Natural killer cell (primary cell): ENCODE measurements at regions not wholly inside any gene's neighbourhood (a gene's known extent, or its start where the extent isn't known, plus 50 kb on each side); places are given as distances from the start of the nearest gene placed in this dataset.

Experiments
- ATAC-seq, 3 donors: fragments of 150-1000 bp in 2 of 3; fragments of 200-7000 bp in 1 of 3; cut with Tn5 transposase; 1 replicate in 1 of 3; 2 replicates in 2 of 3; pipeline ENCODE4 v1.10.0; 2021; ENCODE audit warnings: mild to moderate bottlenecking in 2 of 3, moderate library complexity in 2 of 3
- DNase-seq, 2 donors: peaks; one replicate each; pipeline versions ENCODE4 v3.0.0 to v3.0.0-alpha.2; 2013 to 2021; ENCODE audit warnings: mixed read lengths in 1 of 2
- H3K27ac ChIP-seq: one replicate; pipeline ENCODE4 v1.5.1; 2013; ENCODE audit warnings: mild to moderate bottlenecking, low read length
- H3K27me3 ChIP-seq: one replicate; pipeline ENCODE4 v1.6.1; 2013; ENCODE audit warnings: low read length; ENCODE audit not compliant: control insufficient read depth, insufficient read depth
- H3K36me3 ChIP-seq: one replicate; pipeline ENCODE4 v1.6.1; 2013; ENCODE audit warnings: low read length; ENCODE audit not compliant: control insufficient read depth, insufficient read depth
- H3K4me1 ChIP-seq: one replicate; pipeline ENCODE4 v1.6.1; 2013; ENCODE audit warnings: low read length; ENCODE audit not compliant: control insufficient read depth, insufficient read depth
- H3K4me3 ChIP-seq: one replicate; pipeline ENCODE4 v1.5.1; 2013; ENCODE audit warnings: low read length
- H3K9me3 ChIP-seq: one replicate; pipeline ENCODE4 v1.6.1; 2013; ENCODE audit warnings: low read length; ENCODE audit not compliant: control insufficient read depth, insufficient read depth
- H3K27ac Mint-ChIP-seq, 2 donors: one replicate each; pipeline ENCODE4 v1.8.0; 2022; ENCODE audit warnings: mild to moderate bottlenecking in 2 of 2, mixed read lengths in 2 of 2, moderate library complexity in 1 of 2
- H3K27me3 Mint-ChIP-seq, 2 donors: one replicate each; pipeline ENCODE4 v1.8.0; 2022; ENCODE audit warnings: low read depth in 2 of 2, mixed read lengths in 2 of 2
- H3K36me3 Mint-ChIP-seq: one replicate; pipeline ENCODE4 v1.8.0; 2022; ENCODE audit warnings: mixed read lengths
- H3K4me1 Mint-ChIP-seq, 2 donors: one replicate each; pipeline ENCODE4 v1.8.0; 2022; ENCODE audit warnings: mixed read lengths in 2 of 2
- H3K4me3 Mint-ChIP-seq: one replicate; pipeline ENCODE4 v1.8.0; 2022; ENCODE audit warnings: mild to moderate bottlenecking, moderate library complexity, mixed read lengths
- H3K9me3 Mint-ChIP-seq, 2 donors: one replicate each; pipeline ENCODE4 v1.8.0; 2022; ENCODE audit warnings: mixed read lengths in 2 of 2
- WGBS: methylation state at CpG from one replicate; pipeline ENCODE4 v1.1.7; 2013; ENCODE audit warnings: missing lambda C conversion rate; ENCODE audit not compliant: insufficient coverage; 5-methylcytosine and 5-hydroxymethylcytosine counted together
- intact Hi-C: fragments of 100-400 bp; cut with micrococcal nuclease; formaldehyde crosslinking; loops from one replicate; pipeline ENCODE4 v1.14.2; 2022
- TF ChIP-seq, protein P1 (sequence below): fragments of 200-600 bp; IDR thresholded peaks from one replicate; pipeline ENCODE4 v1.8.0; 2022; ENCODE audit warnings: antibody characterized with exemption

DNA sequence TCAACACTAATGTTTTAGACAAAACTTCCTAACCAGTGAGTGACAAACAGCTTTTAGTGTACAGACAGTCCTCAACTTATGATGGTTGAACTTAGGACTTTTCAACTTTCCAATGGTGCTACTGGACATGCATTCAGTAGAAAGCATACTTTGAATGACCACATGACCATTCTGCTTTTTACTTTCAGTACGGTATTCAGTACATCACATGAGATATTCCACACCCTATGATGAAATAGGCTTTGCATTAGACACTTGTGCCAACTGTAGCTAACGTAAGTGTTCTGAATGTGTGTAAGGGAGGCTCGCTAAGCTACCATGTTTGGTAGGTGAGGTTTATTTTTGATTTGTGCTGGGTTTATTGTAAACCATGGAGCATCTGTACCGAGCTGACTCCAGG lies 113.7 kb downstream of the WNT7A start:
- no peaks in the 10 kb centered on the region for H3K36me3 ChIP-seq
- H3K27me3 ChIP-seq = no peaks in the 10 kb centered on the region
- intact Hi-C loops = no loop called here
- no peaks in the 10 kb centered on the region for H3K4me1 ChIP-seq
- 78% methylated on average over 4 of the region's 4 CpGs for WGBS
- Mint-ChIP-seq H3K27ac (no peak overlapping the region), H3K9me3 (no peaks in the 10 kb centered on the region), H3K4me1 (peaks cover 0 to 5% of the 10 kb centered on the region in 2 donors), H3K36me3 (no peaks in the 10 kb centered on the region), H3K4me3 (no peak overlapping the region), H3K27me3 (peaks cover 4 to 9% of the 10 kb centered on the region in 2 donors)
- H3K27ac ChIP-seq = no peak overlapping the region
- ATAC-seq (no peak), DNase-seq (no peak)
- no peak overlapping the region for H3K4me3 ChIP-seq
- H3K9me3 ChIP-seq = peaks cover 3% of the 10 kb centered on the region
- TF ChIP-seq, protein P1, sequence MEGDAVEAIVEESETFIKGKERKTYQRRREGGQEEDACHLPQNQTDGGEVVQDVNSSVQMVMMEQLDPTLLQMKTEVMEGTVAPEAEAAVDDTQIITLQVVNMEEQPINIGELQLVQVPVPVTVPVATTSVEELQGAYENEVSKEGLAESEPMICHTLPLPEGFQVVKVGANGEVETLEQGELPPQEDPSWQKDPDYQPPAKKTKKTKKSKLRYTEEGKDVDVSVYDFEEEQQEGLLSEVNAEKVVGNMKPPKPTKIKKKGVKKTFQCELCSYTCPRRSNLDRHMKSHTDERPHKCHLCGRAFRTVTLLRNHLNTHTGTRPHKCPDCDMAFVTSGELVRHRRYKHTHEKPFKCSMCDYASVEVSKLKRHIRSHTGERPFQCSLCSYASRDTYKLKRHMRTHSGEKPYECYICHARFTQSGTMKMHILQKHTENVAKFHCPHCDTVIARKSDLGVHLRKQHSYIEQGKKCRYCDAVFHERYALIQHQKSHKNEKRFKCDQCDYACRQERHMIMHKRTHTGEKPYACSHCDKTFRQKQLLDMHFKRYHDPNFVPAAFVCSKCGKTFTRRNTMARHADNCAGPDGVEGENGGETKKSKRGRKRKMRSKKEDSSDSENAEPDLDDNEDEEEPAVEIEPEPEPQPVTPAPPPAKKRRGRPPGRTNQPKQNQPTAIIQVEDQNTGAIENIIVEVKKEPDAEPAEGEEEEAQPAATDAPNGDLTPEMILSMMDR = no peak

DNA sequence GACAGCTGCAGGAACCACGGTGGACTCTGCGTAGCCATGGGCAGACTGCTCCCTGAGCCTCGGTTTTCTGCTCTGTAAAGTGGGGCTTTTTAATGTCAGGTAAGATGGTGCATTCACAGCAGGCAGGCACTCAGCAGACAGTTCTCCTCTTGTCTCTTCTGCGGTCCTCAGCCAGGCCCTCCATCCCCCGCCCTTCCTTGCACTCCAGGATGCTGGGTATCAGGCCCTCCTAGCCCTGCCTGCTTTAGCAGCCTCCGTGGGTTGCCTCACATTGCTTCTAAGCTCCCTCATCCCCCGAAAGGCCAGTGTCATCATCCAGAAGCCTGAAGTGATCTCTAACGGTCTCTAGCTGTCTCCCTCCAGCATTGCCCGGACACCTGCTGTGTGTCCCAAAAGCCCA lies 115.7 kb downstream of the WNT7A start:
- 85% methylated on average over 9 of the region's 9 CpGs for WGBS
- H3K4me1 ChIP-seq = no peaks in the 10 kb centered on the region
- Mint-ChIP-seq H3K36me3 (no peaks in the 10 kb centered on the region), H3K9me3 (no peaks in the 10 kb centered on the region), H3K27me3 (peaks cover 6 to 20% of the 10 kb centered on the region in 2 donors), H3K4me1 (no peaks in the 10 kb centered on the region), H3K4me3 (no peak overlapping the region), H3K27ac (no peak overlapping the region)
- intact Hi-C loops = no loop called here
- TF ChIP-seq, protein P1 = no peak
- H3K27ac ChIP-seq = no peak overlapping the region
- H3K36me3 ChIP-seq = no peaks in the 10 kb centered on the region
- ATAC-seq (no peak), DNase-seq (no peak)
- H3K4me3 ChIP-seq = no peak overlapping the region
- peaks cover 3% of the 10 kb centered on the region for H3K9me3 ChIP-seq
- no peaks in the 10 kb centered on the region for H3K27me3 ChIP-seq

DNA sequence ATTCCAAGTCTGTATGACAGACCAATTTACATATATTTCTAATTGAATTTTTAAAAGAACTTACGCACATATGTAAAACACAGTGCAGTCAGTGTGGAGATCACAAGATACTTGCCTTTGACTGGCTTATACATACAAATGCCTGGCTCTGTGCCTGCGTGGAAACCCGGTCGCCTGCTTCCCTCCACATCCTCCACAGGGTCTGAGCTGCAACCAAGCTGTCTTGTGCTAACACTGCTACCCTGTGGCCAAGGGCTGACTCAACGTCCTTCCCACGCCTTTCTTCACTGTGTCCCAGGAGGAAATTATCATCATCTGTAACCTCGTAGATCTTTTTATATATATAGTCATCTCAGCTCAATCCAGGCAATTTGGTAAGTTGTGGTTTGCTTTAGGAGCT lies 117.0 kb downstream of the WNT7A start:
- H3K4me1 ChIP-seq = no peaks in the 10 kb centered on the region
- DNase-seq = no peak
- peaks cover 13 to 28% of the 10 kb centered on the region in 2 donors for H3K27me3 Mint-ChIP-seq
- H3K9me3 Mint-ChIP-seq = no peaks in the 10 kb centered on the region
- intact Hi-C loops = no loop called here
- no peak overlapping the region for H3K27ac ChIP-seq
- H3K27ac Mint-ChIP-seq = no peak overlapping the region
- no peak overlapping the region for H3K4me3 Mint-ChIP-seq
- H3K36me3 Mint-ChIP-seq = no peaks in the 10 kb centered on the region
- ATAC-seq = no peak
- no peaks in the 10 kb centered on the region for H3K4me1 Mint-ChIP-seq
- peaks cover 3% of the 10 kb centered on the region for H3K9me3 ChIP-seq
- TF ChIP-seq, protein P1 = no peak
- no peaks in the 10 kb centered on the region for H3K36me3 ChIP-seq
- H3K4me3 ChIP-seq = no peak overlapping the region
- H3K27me3 ChIP-seq = no peaks in the 10 kb centered on the region
- 86% methylated on average over 5 of the region's 7 CpGs for WGBS

DNA sequence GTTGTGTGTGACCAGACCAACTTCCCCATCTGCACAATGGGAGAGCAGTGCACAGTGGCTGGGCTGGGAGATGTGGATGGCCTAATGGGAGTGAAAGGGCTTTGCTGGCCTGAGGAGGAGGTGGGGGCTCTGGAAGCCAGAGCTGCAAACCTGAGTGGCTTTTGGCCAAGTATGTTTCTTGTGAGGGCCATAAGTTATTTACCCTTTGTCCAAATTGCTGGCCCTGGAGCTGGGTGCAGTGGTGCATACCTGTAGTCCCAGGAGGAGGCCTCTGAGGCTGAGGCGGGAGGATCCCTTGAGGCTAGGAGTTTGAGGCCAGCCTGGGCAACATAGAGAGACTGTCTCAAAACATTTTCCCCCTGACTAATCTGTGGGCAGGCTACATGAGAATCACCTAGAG lies 129.1 kb downstream of the WNT7A start:
- H3K4me3 ChIP-seq = no peak overlapping the region
- H3K4me1 ChIP-seq = no peaks in the 10 kb centered on the region
- H3K36me3 Mint-ChIP-seq = no peaks in the 10 kb centered on the region
- H3K27ac ChIP-seq = no peak overlapping the region
- DNase-seq (no peak), ATAC-seq (no peak)
- H3K36me3 ChIP-seq = no peaks in the 10 kb centered on the region
- H3K9me3 Mint-ChIP-seq = no peaks in the 10 kb centered on the region
- no peaks in the 10 kb centered on the region for H3K27me3 ChIP-seq
- peaks cover 10 to 17% of the 10 kb centered on the region in 2 donors for H3K27me3 Mint-ChIP-seq
- intact Hi-C loops = no loop called here
- 91% methylated on average over 1 of the region's 1 CpG for WGBS
- TF ChIP-seq, protein P1 = no peak
- H3K4me1 Mint-ChIP-seq = no peaks in the 10 kb centered on the region
- no peak overlapping the region for H3K4me3 Mint-ChIP-seq
- no peaks in the 10 kb centered on the region for H3K9me3 ChIP-seq
- H3K27ac Mint-ChIP-seq = no peak overlapping the region
